ENCODE measurements at regions not wholly inside any gene's neighbourhood (a gene's known extent, or its start where the extent isn't known, plus 50 kb on each side); places are given as distances from the start of the nearest gene placed in this dataset.
A peak's percentile ranks its signal among the peaks of the same experiment; 100 is the strongest.
"Not testable (repeated sequence)": the region's sequence is repeated elsewhere in the genome, so short reads cannot be mapped to it uniquely, and the experiment has no call there.

- no peak for DNase-seq (ENCODE audit: low spot score)
- in situ Hi-C loops (cut with HindIII; ENCODE audit: low sequenced_read_pairs), result no loop called here
Measured at GRCh38 chr1:70490153-70490552, 79.1 kb downstream of the CTH start.

- DNase-seq (ENCODE audit: low spot score), result no peak
- in situ Hi-C loops (cut with HindIII; ENCODE audit: low sequenced_read_pairs), result no loop called here
Measured at GRCh38 chr1:70495370-70495769, 84.3 kb downstream of the CTH start.

DNA sequence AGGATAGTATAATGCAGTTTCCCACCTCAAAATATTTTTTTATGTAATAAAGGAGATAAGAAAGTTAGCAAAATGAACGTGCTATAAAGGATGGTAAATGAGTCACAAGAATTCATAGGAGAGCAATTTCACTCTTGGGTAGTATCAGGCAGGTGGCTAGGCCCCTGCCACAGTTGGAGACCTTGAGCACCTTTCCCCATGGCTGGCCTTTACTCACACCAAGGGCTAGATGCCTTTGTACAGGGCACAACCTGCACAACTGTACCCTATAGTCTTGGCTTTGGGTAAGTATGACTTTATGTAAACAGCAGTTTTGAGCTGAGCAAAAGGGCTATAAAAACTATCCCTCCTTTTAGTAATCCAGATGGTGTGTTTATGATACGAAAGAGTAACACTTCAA lies 85.1 kb downstream of the CTH start:
- in situ Hi-C loops (cut with HindIII; ENCODE audit: low sequenced_read_pairs), result no loop called here
- no peak for DNase-seq (ENCODE audit: low spot score)

GRCh38 chr1:70497152-70497551 lies 86.1 kb downstream of the CTH start:
- in situ Hi-C loops (cut with HindIII; ENCODE audit: low sequenced_read_pairs), result no loop called here
- no peak for DNase-seq (ENCODE audit: low spot score)

GRCh38 chr1:70498666-70499065 lies 87.6 kb downstream of the CTH start:
- in situ Hi-C loops (cut with HindIII; ENCODE audit: low sequenced_read_pairs), result no loop called here
- DNase-seq (ENCODE audit: low spot score), result no peak

DNA sequence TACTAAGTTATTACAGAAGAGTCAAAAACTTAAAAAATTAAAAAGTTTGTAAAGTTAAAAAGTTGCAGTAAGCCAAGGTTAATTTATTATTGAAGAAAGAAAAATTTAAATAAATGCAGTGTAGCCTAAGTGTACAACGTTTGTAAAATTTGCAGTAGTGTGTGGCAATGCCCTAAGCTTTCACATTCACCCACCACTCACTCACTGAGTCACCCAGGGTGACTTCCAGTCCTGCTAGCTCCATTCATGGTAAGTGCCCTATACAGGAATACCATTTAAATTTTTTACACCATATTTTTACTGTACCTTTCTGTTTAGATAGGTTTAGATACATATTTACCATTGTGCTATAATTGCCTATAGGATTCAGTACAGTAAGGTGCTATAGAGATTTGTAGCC lies 88.6 kb downstream of the CTH start:
- no peak for DNase-seq (ENCODE audit: low spot score)
- in situ Hi-C loops (cut with HindIII; ENCODE audit: low sequenced_read_pairs), result loop anchor here (25.0 kb wide), 1 partner anchor 362 kb away; no protein-coding TSS in a partner anchor

DNA sequence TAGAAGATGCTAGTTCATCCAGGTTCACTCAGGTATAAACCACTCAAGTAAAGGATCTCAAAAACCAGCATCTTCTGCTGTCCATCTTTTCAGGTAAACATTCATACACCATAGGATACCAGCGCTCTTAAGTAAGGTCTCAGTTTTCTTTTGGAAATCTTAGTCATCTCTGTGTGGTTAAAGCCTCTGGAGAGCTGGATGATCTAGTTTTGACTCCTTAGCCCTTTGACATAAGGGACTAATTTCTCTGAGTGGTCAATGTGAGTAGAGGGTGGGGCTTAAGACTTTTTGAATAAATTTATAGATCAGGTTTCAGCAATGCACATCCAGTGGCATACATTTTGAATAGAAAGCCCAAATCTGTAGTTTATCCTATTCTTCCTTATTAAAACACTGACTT lies 92.3 kb downstream of the CTH start:
- in situ Hi-C loops (cut with HindIII; ENCODE audit: low sequenced_read_pairs), result loop anchor here (25.0 kb wide), 1 partner anchor 366 kb away; no protein-coding TSS in a partner anchor
- DNase-seq (ENCODE audit: low spot score), result no peak

GRCh38 chr1:70504176-70504820 lies 93.2 kb downstream of the CTH start:
- no peak for DNase-seq (ENCODE audit: low spot score)
- in situ Hi-C loops (cut with HindIII; ENCODE audit: low sequenced_read_pairs), result loop anchor here (25.0 kb wide), 1 partner anchor 367 kb away; no protein-coding TSS in a partner anchor

- in situ Hi-C loops (cut with HindIII; ENCODE audit: low sequenced_read_pairs), result loop anchor here (25.0 kb wide), 1 partner anchor 368 kb away; no protein-coding TSS in a partner anchor
- no peak for DNase-seq (ENCODE audit: low spot score)
Measured at GRCh38 chr1:70504821-70505193, 93.7 kb downstream of the CTH start.

GRCh38 chr1:70507991-70508390 lies 96.9 kb downstream of the CTH start:
- DNase-seq (ENCODE audit: low spot score), result not testable (repeated sequence)
- in situ Hi-C loops (cut with HindIII; ENCODE audit: low sequenced_read_pairs), result loop anchor here (25.0 kb wide), 1 partner anchor 371 kb away; no protein-coding TSS in a partner anchor

GRCh38 chr1:70509996-70510876 lies 99.2 kb downstream of the CTH start:
- DNase-seq (ENCODE audit: low spot score), result peak; percentile 72
- in situ Hi-C loops (cut with HindIII; ENCODE audit: low sequenced_read_pairs), result loop anchor here (25.0 kb wide), 1 partner anchor 373 kb away; no protein-coding TSS in a partner anchor

GRCh38 chr1:70517444-70517843 lies 106.4 kb downstream of the CTH start:
- in situ Hi-C loops (cut with HindIII; ENCODE audit: low sequenced_read_pairs), result loop anchor here (25.0 kb wide), 1 partner anchor 380 kb away; no protein-coding TSS in a partner anchor
- DNase-seq (ENCODE audit: low spot score), result no peak

GRCh38 chr1:70518106-70518505 lies 107.0 kb downstream of the CTH start:
- in situ Hi-C loops (cut with HindIII; ENCODE audit: low sequenced_read_pairs), result loop anchor here (25.0 kb wide), 1 partner anchor 381 kb away; no protein-coding TSS in a partner anchor
- no peak for DNase-seq (ENCODE audit: low spot score)

DNA sequence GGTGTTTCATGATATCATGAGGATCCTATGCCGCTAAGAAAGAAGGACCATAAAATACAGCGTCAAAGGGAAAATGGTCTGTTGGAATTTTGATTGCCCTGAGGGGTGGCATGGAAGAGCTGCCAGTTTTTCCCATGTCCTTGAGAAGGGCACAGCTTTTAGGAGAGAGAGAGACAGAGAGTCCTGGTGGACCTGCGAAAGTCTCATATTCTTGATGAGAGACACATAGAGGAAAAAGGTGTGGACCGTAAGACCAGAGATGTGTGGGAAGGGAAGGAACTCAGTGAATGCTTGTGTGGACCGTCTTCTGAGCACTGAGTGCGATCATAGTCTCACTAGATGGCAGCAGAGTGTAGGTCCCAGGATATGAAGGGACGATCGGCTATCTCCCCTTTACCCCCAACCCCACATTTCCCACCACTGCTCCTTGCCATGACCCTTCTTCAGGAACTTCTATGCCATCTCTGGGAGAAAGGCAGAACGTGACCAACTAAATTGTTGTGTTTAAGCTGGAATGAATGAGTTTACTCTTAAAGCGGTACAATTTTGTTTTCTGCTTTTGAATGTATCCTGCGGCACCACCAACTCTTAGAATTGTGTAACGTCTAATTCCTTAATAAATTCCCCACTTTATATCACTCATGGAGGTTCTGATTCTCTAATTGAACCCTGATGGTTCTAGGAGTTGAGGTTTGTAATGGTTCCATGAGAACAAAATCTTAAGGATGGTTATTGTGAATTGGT lies 117.7 kb downstream of the CTH start:
- in situ Hi-C loops (cut with HindIII; ENCODE audit: low sequenced_read_pairs), result no loop called here
- peak; percentile 26 for DNase-seq (ENCODE audit: low spot score)

GRCh38 chr1:70536708-70537366 lies 125.8 kb downstream of the CTH start:
- in situ Hi-C loops (cut with HindIII; ENCODE audit: low sequenced_read_pairs), result no loop called here
- DNase-seq (ENCODE audit: low spot score), result no peak

DNA sequence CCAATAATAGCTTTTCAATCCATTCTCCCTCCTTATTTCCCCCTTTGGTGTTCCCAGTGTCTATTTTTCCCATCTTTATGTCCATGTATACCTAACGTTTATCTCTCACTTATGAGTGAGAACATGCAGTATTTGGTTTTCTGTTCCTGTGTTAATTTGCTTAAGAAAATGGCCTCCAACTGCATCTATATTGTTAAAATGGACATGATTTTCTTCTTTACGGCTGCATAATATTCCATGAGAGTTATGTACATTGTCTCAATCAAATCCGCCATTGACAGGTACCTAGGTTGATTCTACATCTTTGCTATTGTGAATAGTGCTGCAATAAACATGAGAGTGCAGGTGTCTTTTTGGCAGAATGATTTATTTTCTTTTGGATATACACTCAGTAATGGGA lies 126.7 kb downstream of the CTH start:
- in situ Hi-C loops (cut with HindIII; ENCODE audit: low sequenced_read_pairs), result no loop called here
- DNase-seq (ENCODE audit: low spot score), result no peak

DNA sequence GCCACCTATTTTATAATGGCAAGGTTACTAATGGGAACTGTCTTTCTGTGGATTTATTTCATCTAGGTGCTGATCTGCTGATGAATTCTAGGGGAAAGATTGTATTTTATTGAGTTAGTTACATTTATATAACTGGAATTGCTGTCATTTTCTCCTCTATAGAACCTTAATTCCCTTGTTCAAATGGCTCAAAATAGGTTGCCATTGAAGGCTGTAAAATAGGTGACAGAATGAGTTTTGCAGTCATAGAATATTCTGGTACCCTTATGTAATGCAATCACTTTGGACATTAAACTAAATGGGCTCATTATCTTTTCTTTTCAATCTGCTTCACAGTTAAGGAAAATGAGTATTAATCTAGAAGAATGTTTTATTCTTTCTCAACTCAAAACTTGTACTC lies 131.0 kb downstream of the CTH start:
- in situ Hi-C loops (cut with HindIII; ENCODE audit: low sequenced_read_pairs), result no loop called here
- no peak for DNase-seq (ENCODE audit: low spot score)

DNA sequence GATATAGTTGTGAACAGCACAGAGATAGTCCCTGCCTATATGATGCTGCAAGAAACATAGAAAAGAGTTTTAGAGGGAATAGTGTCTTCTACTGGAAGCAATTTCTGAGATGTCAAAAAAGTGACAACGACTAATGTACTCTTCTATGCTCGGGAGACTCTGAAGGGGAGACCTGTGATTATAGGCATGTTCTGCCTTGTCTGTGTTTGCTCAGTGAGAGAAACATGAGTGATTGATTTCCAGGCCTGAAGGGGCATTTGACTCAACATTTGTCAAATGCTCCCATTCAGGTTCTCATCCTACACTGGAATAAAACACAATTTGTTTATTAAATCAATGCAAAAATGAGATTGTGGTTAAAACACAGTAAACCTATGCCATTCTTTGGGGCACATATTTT lies 131.8 kb downstream of the CTH start:
- in situ Hi-C loops (cut with HindIII; ENCODE audit: low sequenced_read_pairs), result no loop called here

GRCh38 chr1:70546726-70547125 lies 135.7 kb downstream of the CTH start:
- in situ Hi-C loops (cut with HindIII; ENCODE audit: low sequenced_read_pairs), result no loop called here

More for the DNA sequence above, 131.8 kb downstream of the CTH start:
- no peak for DNase-seq (ENCODE audit: low spot score)

More at GRCh38 chr1:70546726-70547125, 135.7 kb downstream of the CTH start:
- DNase-seq (ENCODE audit: low spot score), result no peak

Measured in G401 (cell line).